NCI-H2029 (cell line): ENCODE measurements at regions not wholly inside any gene's neighbourhood (a gene's known extent, or its start where the extent isn't known, plus 50 kb on each side); places are given as distances from the start of the nearest gene placed in this dataset.
"Not testable (repeated sequence)": the region's sequence is repeated elsewhere in the genome, so short reads cannot be mapped to it uniquely, and the experiment has no call there.

ENCODE experiments used
- DNase-seq: peaks from one replicate; lab custom pipeline; 2025; lab: John Stamatoyannopoulos, UW

GRCh38 chr6:103313432-103313831, 1546.3 kb downstream of the HACE1 start:
- DNase-seq: no peak

- DNase-seq: not testable (repeated sequence)
Measured at GRCh38 chr6:103294376-103294775, 1565.3 kb downstream of the HACE1 start.

DNA sequence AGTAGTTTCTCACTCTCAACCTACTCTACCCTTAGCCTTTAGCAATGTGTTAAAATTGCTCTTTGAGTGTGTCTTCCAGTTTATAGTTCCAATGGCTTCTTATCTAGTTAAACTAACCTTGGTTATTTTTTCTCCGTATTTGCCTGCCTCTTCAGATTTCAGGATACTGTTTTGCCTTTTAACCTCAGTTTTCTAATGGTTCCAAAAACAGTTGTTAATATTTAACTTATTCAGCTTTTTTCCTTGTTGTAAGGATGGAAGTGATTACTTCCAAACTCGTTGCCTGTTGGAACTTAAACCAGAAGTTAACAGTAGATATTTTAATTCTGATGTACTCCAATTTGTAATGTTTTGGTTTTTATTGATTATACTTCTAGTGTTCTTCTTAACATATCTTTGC, 1574.9 kb downstream of the HACE1 start:
- no peak for DNase-seq

DNA sequence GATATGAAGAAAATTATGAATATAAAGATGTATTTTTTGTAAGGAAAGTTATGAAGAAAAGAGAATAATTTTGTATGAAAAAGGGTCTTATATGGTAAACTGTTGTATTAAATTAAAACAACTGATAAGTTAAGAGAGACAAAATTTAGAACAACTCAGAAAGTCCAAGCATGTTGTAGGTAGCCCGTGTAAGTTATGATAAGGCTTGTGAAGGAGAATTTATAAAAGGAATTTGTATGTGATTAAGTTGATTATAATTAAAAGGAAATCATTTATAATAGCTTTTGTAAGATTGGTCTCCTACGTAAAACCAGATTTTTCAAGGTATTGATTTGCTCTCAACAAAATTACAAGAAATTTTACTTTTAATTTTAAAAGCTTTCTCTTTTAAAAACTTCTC, 1579.3 kb downstream of the HACE1 start:
- no peak for DNase-seq

GRCh38 chr6:103277936-103278335, 1581.8 kb downstream of the HACE1 start:
- no peak for DNase-seq

DNA sequence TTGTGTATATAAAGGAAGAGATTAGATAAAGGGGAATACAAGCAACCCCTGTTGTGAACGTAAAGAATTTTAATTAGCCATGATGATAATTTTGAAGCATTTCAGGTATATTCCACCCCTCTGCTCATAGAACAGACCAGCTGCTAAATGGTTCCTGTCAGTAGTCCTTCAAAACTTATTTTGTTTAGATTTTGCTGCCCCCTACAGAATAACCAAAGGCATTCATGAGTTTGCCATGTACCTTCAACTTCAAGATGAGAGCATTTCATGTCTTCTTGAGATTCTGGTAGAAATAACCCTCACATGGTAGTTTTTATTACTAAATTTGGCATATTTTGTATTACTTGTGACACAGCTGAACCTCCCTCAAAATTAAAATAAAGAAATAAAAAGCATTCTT, 1586.7 kb downstream of the HACE1 start:
- DNase-seq: no peak

DNA sequence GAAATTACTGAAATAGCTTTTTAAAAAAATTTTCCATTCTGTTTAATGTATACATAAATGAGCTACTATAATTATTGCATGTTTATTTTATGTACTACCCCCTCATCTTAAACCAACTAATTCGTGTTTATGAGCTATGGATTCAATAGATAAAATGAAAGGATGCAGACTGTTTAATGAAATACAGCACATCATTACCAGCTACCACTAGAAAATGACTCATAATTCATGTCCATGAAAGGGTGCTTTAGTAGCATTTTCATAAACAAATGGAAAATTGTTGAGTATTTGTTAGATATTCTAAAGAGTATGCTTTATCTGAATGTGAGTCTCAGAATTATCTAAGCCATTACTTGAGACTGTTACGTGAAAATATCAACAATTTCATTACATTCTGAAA, 1590.1 kb downstream of the HACE1 start:
- DNase-seq: no peak

DNA sequence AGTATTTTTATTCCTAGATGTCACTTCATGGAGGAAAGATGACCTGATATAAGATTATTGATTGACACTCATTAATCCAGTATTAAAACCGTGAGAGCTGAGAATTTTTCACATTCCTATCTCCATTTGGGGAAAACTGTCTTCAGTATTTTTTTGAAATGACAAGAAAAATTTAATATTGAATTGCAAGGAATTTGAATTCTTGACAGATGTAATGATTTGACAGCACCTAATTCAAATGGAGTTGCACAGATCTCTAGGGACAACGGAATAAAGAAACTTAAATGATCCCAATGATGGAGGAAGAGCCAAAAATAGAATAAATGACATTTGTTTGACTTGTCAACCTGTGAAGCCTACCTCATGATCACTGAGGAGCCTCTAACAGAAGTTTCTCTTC, 1591.4 kb downstream of the HACE1 start:
- DNase-seq: no peak

- no peak for DNase-seq
Measured at GRCh38 chr6:103264020-103264419, 1595.7 kb downstream of the HACE1 start.

GRCh38 chr6:103255132-103255531, 1604.6 kb downstream of the HACE1 start:
- no peak for DNase-seq

DNA sequence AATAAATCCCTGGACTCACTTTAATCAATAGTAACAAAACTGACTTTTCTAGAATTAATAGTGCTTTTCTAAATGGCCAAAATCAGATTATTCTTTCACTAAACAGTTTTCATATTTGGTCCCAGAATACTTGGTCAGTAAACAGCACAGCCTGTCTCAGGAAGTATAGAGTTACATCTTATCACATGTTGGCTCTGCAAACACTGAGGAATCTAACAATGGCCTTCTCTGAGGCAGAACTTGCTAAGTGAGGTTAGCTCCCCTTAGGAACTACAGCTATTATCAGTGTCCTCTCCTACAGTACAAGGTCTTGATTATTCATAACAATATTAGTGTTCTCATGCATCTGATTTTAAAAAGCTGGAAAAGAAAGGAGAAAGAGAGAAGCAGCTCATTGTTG, 1622.8 kb downstream of the HACE1 start:
- peak; percentile 7 for DNase-seq

DNA sequence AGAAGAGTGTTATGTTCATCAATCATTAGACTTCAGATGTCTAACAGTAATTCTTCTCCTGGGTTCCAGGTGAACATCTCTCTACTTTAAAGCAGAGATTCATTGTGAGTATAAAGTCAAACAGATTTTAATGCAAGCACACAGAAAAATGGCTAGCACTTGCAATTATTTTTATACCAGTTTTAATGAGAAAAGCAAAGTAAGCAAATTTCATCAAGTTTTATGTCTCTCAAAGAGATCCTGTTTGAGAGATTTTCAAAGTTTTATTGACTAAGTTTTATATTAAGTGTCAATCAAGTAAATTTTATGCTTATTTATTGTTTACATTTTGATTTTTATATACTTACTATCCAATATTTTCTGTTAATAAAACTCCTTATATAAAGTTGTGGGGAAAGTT, 1628.5 kb downstream of the HACE1 start:
- DNase-seq: no peak

DNA sequence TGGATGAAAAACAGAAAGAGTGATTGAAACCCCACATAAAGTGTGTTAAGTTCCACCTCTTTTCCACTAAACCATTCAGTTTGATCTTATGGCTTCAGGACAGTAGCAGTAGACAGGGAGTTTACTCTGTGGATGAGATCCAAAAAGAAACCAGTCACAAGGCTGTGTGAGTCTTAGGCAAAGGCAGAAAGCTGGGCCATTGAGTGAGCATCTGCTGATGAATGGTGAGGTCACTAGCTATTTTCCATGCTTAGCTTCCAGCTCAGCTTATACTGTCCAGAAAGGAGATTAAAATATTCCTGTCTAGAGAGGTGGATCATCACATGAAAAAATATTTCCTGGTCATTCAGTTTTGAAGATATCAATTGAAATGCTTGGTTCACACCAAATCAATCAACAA, 1643.9 kb downstream of the HACE1 start:
- DNase-seq: no peak

DNA sequence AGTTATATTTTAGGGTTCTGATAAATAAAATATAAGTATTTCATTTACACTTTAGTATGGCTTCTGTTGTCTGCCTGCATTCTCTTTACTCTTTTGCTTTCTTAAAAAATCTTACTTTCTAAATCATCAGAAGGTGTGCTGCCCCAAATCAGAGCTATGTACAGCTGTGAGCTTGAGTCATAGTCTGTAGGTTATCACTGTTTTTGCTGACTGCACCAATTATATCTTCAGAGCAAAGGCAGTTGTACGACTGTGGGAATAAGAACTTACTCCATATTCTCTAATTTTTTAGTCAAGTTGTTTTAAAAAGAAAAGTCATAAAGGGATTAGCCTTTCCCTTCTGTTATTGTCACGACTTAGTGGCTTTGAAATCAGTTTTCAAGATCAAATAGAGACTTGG, 1649.0 kb downstream of the HACE1 start:
- no peak for DNase-seq

DNA sequence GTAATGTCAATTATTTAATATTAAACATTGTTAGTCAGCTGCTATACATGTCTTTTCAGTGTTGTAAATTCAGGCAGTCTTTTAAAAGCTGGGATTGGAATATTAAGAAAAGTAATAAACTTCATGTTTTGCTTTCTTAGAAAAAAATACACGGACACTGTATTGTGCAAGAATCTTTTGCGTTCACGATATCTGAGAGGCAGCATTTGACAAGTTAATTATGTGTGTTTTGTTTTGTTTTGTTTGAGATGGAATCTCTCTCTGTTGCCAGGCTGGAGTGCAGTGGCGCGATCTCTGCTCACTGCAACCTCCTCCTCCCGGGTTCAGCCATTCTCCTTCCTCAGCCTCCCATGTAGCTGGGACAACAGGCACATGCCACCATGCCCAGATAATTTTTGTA, 1661.3 kb downstream of the HACE1 start:
- no peak for DNase-seq

- no peak for DNase-seq
Measured at GRCh38 chr6:103193413-103193812, 1666.3 kb downstream of the HACE1 start.

GRCh38 chr6:103191391-103192093, 1668.2 kb downstream of the HACE1 start:
- no peak for DNase-seq

GRCh38 chr6:103184776-103185175, 1674.9 kb downstream of the HACE1 start:
- no peak for DNase-seq

DNA sequence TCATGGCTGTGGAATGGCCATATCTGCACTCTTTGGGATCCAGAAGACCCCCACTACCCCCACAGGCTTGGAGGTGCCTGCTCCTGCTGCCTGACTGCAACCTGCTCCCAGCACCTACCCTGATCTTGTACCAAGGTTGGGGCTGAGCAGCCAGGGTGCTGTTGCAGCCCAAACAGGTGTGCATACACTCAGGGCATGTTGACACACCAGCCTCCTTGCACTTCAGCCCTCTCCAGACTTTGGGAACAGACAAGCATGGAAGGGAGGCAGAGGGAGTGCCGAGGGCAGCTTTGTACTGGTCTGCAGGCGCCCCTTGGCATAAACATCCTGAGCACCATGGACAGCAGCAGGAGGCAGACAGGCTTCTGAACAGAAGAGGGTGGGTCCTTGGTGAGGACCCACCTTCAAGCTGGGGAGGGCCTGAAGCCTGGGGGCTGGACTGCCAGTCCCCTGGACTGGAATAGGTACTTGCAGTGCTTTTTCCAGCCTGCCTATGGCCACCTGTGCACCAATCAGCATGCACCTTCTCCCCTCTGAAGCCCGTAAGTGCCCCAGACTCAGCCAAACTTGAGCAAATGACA, 1675.8 kb downstream of the HACE1 start:
- DNase-seq: no peak

- no peak for DNase-seq
Measured at GRCh38 chr6:103178193-103178592, 1681.5 kb downstream of the HACE1 start.

- no peak for DNase-seq
Measured at GRCh38 chr6:103177791-103178190, 1681.9 kb downstream of the HACE1 start.

GRCh38 chr6:103175056-103175455, 1684.7 kb downstream of the HACE1 start:
- DNase-seq: no peak

- no peak for DNase-seq
Measured at GRCh38 chr6:103167345-103168071, 1692.2 kb downstream of the HACE1 start.
